ENCODE measurements at regions not wholly inside any gene's neighbourhood (a gene's known extent, or its start where the extent isn't known, plus 50 kb on each side); places are given as distances from the start of the nearest gene placed in this dataset.

GRCh38 chr14:22159957-22160356, 429.1 kb downstream of the DAD1 start:
- no peak for TF ChIP-seq EZH2 (IDR thresholded peaks at IDR 0.05; ENCODE audit: low read depth)
- no peak for TF ChIP-seq CTCF (conservative IDR thresholded peaks at IDR 0.05)

All from PC-9 (cell line).